ENCODE measurements at regions not wholly inside any gene's neighbourhood (a gene's known extent, or its start where the extent isn't known, plus 50 kb on each side); places are given as distances from the start of the nearest gene placed in this dataset.
"Not testable (repeated sequence)": the region's sequence is repeated elsewhere in the genome, so short reads cannot be mapped to it uniquely, and the experiment has no call there.

DNA sequence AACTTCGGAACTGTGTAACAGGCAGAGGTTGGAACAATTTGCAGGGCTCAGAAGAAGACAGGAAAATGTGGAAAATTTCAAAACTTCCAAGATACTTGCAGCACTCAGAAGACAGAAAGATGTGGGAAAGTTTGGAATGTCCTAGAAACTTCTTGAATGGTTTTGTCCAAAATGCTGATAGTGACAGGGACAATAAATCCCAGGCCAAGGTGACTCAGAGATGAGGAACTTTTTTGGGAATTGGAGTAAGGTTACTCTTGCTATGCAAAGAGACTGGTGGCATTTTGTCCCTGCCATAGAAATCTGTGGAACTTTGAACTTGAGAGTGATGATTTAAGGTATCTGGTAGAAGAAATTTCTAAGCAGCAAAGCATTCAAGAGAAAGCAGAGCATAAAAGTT, 2055.6 kb upstream of the C9orf72 start:
- ATAC-seq; DNase-seq (ENCODE audit: low spot score in 2 of 2); H3K27ac Mint-ChIP-seq; H3K36me3 Mint-ChIP-seq: not testable (repeated sequence)
- H3K9me3 Mint-ChIP-seq, result peaks cover 20 to 23% of the 10 kb centered on the region in 2 donors

DNA sequence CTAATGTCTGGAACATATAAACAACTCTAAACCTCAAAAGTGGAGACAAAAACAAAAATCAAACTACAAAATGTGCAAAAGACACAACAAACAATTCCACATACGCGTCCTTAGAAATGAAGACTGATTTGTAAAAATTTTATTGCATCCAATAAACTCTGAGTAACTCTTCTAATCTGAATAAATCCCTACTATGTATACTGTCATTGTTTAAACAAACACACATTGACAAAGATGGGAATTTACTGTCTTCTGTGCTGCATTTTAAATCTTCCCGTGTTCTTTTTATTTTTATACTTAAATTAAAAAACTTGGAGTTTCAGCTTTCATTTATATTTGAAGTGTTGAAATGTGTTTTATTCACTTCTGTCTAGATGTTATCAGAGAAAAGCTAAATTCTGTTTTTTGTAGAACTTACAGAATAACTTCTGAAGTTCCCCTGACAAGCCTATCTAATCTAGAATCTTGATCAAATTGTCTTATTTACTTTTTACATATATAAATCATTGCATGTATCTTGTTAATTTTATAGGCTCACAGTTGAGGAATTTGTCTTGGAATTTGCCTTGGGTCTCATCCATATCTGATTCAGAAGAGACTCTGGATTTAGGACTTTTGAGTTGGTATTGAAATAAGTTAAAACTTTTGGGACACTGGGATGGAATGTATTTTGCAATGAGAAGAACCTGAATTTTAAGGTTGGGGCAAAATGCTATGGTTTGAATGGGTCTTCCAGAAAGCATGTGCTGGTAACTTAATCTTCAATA, 2064.4 kb upstream of the C9orf72 start:
- DNase-seq (ENCODE audit: low spot score in 2 of 2) (no peak), ATAC-seq (no peak)
- no peak overlapping the region for H3K27ac Mint-ChIP-seq
- no peaks in the 10 kb centered on the region for H3K36me3 Mint-ChIP-seq
- H3K9me3 Mint-ChIP-seq, result peaks cover 2 to 10% of the 10 kb centered on the region in 2 donors

DNA sequence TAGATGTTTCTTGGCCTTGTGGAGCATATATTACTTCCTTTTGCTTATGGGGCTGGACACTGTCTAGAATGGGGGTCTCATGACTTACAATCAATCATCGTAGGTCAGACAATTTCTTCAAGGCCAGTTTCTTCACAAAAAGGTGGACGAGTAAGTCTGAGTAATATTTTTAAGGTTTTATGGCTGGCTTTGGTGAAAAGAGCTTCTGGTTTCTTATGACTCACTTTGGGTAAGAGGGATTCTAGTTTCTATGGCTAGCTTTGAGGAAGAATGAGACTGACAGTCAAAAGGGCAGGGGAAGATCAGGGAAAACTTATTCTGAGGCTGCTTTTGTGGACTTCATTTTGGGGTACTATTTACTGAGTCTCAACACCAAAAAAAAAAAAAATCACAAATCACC, 2067.2 kb upstream of the C9orf72 start:
- no peak overlapping the region for H3K27ac Mint-ChIP-seq
- DNase-seq (ENCODE audit: low spot score in 2 of 2) (no peak), ATAC-seq (no peak)
- peaks cover 3 to 5% of the 10 kb centered on the region in 2 donors for H3K9me3 Mint-ChIP-seq
- H3K36me3 Mint-ChIP-seq, result no peaks in the 10 kb centered on the region

DNA sequence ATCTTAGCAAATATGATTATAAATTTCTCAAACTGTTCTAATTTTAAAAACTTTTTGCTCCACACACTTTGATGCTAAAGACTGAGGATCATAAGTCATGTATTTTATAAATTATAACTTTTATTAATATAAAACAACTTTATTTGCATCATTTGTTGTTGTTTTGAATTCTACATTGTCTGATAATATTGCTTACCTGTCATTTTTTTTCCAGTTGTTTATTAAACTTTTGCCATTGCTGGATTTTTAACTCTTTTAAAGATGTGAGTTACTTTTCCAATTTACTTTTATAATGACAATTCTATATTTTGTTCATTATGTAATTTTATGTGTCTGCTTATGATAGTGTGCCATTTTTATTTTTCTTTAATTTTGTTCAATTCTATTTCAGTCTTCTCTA, 2071.2 kb upstream of the C9orf72 start:
- H3K9me3 Mint-ChIP-seq, result peaks cover 3 to 5% of the 10 kb centered on the region in 2 donors
- no peak for ATAC-seq
- no peak overlapping the region for H3K27ac Mint-ChIP-seq
- DNase-seq (ENCODE audit: low spot score in 2 of 2), result no peak
- no peaks in the 10 kb centered on the region for H3K36me3 Mint-ChIP-seq

DNA sequence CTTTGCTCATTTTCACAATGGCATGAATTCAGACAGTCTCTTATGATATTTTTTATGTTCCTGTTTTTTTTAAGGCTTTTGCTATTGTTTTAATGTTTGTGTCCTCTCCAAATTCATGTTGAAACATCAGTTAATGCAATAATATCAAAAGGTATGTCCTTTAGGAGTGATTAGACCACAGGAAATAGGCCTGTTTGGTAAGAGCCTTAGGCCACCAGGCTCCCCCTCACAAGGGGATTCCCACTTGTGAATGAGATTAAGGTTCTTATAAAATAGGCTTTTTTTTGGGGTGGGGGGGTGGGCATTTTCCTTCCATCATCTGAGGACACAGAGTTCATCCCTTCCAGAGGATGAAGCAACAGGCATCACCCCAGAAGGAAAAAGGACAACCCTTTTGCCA, 2074.2 kb upstream of the C9orf72 start:
- DNase-seq (ENCODE audit: low spot score in 2 of 2) (no peak), ATAC-seq (no peak)
- peaks cover 0 to 3% of the 10 kb centered on the region in 2 donors for H3K9me3 Mint-ChIP-seq
- H3K27ac Mint-ChIP-seq, result no peak overlapping the region
- no peaks in the 10 kb centered on the region for H3K36me3 Mint-ChIP-seq

DNA sequence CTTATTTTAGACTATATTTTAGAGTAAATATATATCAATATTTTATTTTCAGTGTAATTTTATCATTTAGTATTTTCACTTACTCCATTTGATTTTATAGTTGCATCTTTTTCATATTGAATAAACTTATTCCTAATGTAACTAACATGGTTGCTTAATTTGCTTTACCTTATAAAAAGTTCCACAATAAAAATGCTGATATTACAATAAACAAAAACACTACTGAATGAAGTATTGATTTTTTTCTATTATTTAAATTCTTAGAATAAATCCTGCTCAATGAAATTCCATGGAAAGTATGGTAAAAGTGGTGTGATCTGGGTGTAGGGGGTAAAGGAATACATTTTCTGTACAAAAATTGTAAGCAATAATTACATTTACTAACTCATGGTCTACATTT, 2074.9 kb upstream of the C9orf72 start:
- no peak for DNase-seq (ENCODE audit: low spot score in 2 of 2)
- Mint-ChIP-seq H3K27ac (no peak overlapping the region), H3K36me3 (no peaks in the 10 kb centered on the region), H3K9me3 (no peaks in the 10 kb centered on the region)
- no peak for ATAC-seq

DNA sequence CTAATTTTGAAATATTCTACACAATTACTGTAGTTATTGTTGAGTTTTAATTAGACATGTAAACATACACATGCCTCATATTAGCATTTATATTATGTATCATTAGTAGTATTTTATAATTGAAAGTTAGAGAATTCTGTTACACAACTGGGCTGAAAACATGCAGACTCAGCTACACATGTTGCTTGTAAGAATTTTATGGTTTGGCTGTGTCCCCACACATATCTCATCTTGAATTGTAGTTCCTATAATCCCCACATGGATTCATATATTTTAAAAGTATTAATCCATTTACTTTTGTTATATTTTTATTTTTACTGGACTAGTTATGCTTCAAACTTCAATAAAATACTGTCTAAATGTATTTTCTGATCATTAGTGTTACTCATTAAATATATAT, 2075.3 kb upstream of the C9orf72 start:
- DNase-seq (ENCODE audit: low spot score in 2 of 2) (no peak), ATAC-seq (no peak)
- no peaks in the 10 kb centered on the region for H3K36me3 Mint-ChIP-seq
- no peaks in the 10 kb centered on the region for H3K9me3 Mint-ChIP-seq
- no peak overlapping the region for H3K27ac Mint-ChIP-seq

DNA sequence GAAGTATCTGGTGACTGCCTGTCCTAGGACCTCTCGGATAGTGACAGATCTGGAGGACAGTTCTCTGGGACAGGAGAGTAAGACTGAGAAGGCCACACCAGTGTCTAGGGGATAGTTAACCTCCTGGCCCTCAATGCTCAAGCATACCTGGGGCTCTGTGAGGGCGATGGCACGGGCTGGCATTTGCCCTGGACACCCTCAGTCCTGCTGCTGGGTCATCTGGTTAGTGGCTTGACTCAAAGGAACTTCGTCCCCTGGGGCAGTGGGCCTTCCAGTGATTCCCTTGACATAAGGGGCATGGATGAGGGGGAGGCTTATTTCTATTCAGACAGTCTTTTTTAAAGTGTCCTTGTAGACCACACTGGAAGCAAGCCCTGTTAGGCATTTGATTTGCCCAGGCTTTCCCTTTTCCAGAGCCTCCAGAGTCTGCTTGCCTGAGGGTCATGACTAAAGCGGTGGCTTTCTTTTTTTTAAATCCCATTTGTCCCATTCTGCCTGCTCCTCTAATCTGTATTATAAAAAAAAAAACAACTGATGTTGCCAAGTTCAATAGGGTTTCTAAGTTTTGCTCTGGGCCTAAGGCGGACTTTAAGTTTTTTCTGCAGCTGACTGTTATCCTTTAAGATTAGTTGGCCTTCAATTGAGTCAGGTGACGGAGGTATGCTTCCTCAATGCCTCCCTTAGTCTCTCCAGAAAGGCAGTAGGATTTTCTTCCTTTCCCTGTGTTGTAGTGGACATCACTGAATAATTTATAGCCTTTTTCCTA, 2083.5 kb upstream of the C9orf72 start:
- H3K27ac Mint-ChIP-seq, result no peak overlapping the region
- ATAC-seq (no peak), DNase-seq (ENCODE audit: low spot score in 2 of 2) (no peak)
- no peaks in the 10 kb centered on the region for H3K36me3 Mint-ChIP-seq
- H3K9me3 Mint-ChIP-seq, result peaks cover 6 to 15% of the 10 kb centered on the region in 2 donors

DNA sequence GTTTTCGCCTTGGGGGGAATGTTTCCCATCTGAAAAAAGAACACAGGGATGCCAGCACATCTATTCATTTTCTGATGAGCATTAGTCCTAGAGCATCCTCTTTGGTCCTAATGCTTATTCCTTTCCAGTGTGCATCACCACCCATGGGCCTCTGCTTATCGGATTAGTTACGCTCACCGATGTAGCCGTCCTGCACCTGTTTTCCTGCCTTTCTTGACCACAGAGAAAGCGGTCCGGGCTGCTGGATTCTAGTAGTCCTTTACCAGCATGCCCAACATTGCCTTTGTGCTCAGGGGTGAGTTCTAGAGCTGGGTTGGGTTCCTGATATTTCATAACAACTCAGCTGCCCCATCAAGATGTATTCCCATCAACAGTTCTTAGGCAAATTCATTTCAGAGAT, 2084.5 kb upstream of the C9orf72 start:
- H3K36me3 Mint-ChIP-seq, result no peaks in the 10 kb centered on the region
- peaks cover 6 to 15% of the 10 kb centered on the region in 2 donors for H3K9me3 Mint-ChIP-seq
- ATAC-seq, result no peak
- no peak overlapping the region for H3K27ac Mint-ChIP-seq
- no peak for DNase-seq (ENCODE audit: low spot score in 2 of 2)

DNA sequence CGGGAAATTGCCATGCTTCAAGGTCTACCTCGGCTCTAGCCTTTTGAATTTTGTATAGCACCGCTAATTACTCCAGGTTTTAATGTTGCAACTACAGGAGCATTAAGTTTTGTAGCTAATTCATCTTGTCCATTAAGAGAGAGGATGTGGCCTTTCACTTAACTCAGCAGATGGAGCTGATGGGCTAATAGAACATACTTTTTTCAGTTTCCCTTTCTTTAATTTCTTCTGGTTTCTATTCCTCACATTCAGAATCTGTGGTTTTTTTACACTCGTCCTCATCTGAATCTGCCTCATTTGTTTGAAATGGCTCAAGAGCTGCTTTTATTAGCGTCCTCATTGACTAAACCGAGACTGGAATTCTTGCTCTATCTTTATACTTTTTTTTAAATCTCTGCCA, 2085.7 kb upstream of the C9orf72 start:
- DNase-seq (ENCODE audit: low spot score in 2 of 2) (no peak), ATAC-seq (no peak)
- Mint-ChIP-seq H3K36me3 (no peaks in the 10 kb centered on the region), H3K9me3 (peaks cover 10 to 19% of the 10 kb centered on the region in 2 donors), H3K27ac (no peak overlapping the region)

DNA sequence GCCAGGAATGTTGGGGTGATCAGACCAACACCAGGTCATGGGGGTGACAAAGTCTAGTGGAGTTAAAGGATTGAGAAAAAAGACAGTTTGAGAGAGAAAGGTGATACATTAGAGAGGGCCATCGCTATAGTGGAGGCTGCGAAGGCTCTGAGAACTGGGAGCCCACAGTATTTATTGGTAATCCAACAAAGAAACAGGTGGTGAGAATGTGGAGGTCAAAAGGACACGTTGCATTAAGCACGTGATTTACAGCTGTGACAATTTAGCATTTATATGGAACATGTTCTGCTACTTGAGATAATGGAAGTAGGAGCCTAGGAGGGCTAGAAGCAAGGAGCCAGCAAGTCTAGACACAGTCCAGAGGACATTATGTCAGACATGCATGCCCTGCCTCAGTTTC, 2086.5 kb upstream of the C9orf72 start:
- Mint-ChIP-seq H3K9me3 (peaks cover 13 to 23% of the 10 kb centered on the region in 2 donors), H3K36me3 (no peaks in the 10 kb centered on the region), H3K27ac (no peak overlapping the region)
- ATAC-seq, result no peak
- no peak for DNase-seq (ENCODE audit: low spot score in 2 of 2)

DNA sequence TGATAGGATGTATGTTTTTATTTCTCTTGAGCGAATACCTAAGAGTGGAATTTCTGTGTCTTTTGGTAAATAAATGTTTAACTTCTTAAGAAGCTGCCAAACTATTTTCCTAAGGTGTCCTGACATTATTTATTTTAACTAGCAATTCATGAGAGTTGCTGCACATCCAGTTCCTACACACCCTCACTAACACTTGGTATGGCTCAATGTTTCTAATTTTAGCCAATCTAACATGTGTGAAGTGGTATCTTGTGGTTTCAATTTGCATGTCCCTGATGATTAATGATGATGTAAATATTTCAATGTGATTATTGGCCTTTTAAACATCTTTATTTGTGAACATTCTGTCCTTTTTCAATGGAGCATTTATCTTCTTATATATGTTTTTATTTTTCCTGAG, 2095.5 kb upstream of the C9orf72 start:
- no peak for ATAC-seq
- H3K9me3 Mint-ChIP-seq, result peaks cover 6 to 23% of the 10 kb centered on the region in 2 donors
- no peaks in the 10 kb centered on the region for H3K36me3 Mint-ChIP-seq

DNA sequence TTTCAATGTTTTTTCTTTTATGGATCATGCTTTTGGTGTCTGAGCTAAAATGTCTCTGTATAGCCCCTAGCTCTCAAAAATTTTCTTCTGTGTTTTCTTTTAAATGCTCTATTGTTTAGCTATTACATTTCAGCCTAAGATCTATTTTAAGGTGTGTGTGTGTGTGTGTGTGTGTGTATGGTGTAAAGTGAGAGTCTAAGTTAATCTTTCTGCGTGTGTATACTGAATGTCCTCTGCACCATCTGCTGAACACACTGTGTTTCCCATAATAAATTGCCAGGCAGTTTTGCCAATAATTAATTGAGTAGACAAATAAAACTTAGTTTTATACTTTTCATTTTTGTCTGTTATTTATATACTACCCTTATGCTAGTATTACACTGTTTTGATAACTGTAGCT, 2096.3 kb upstream of the C9orf72 start:
- Mint-ChIP-seq H3K36me3 (no peaks in the 10 kb centered on the region), H3K27ac (no peak overlapping the region), H3K9me3 (peaks cover 4 to 17% of the 10 kb centered on the region in 2 donors)
- ATAC-seq (no peak), DNase-seq (ENCODE audit: low spot score in 2 of 2) (no peak)

More for the DNA sequence above, 2095.5 kb upstream of the C9orf72 start:
- no peak overlapping the region for H3K27ac Mint-ChIP-seq
- DNase-seq (ENCODE audit: low spot score in 2 of 2), result no peak

DNA sequence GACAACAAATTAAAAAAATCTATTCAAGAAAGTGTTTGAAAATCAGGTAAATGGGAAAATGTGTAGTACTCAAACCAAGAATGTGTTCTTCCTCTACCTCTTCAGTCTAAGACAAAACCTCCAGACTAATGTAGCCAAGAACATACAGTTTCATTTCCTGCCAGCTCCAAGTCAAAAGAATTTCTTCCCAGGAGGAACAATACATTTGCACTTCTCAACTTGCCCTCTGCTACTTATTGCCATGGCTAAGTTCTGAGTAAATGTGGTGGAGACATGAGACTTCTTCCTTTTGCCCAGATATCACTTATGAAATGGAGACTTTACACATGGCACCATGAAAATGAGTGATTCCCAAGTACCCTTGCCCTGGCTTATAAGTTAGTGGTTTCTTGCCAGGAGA, 2112.2 kb upstream of the C9orf72 start:
- no peak for ATAC-seq
- Mint-ChIP-seq H3K27ac (no peak overlapping the region), H3K9me3 (peaks cover 9 to 11% of the 10 kb centered on the region in 2 donors), H3K36me3 (no peaks in the 10 kb centered on the region)
- DNase-seq (ENCODE audit: low spot score in 2 of 2), result no peak

DNA sequence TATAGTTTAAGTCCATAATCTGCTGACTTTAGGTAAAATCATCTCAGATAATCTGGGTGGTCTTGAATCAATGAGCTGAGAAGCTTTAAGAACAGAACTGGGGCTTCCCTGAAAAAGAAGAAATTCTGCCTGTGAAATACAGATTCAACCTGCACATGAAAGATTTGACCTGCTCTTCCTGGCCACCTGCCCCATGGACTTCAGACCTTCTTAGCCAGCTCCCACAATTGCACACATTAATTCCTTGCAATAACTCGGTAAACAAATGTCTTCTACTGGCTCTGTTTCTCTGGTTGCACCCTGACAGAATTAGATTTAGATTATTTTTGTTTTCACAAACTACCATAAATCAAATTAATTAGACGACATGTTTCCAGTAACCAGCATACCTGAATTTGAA, 2117.9 kb upstream of the C9orf72 start:
- H3K9me3 Mint-ChIP-seq, result peaks cover 8 to 12% of the 10 kb centered on the region in 2 donors
- H3K36me3 Mint-ChIP-seq, result no peaks in the 10 kb centered on the region
- ATAC-seq (no peak), DNase-seq (ENCODE audit: low spot score in 2 of 2) (no peak)
- H3K27ac Mint-ChIP-seq, result no peak overlapping the region

DNA sequence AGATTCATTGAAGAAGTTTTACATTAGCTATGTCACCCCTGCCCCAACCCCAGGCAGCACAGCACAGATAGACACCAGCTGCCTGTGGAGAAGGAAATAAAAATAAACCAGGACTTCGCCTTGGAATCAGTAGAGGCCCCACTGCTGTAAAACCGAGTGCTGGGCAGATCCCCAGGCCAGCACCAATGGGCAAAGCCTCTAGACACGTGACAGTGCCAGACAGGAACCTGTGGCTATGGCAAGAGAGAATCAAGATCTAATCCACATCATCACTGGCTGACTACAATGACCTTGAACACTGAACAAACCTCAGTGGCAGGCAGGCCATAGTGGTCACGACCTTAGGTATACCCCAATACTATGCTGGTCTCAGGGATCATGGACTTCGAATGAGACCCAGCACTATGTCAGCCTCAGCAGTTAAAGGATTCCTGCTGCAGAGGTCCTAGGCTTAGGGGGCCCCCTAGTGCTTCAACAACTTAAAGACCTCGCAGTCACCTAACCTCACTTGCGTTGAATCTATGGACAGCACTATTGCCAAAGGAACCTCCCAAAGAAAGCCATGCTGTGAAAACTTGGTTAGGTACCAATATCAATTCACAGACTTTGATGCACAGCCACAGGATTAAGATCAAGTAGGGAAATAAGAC, 2118.6 kb upstream of the C9orf72 start:
- Mint-ChIP-seq H3K9me3 (peaks cover 8 to 12% of the 10 kb centered on the region in 2 donors), H3K27ac (no peak overlapping the region), H3K36me3 (no peaks in the 10 kb centered on the region)
- DNase-seq (ENCODE audit: low spot score in 2 of 2), result no peak
- no peak for ATAC-seq

DNA sequence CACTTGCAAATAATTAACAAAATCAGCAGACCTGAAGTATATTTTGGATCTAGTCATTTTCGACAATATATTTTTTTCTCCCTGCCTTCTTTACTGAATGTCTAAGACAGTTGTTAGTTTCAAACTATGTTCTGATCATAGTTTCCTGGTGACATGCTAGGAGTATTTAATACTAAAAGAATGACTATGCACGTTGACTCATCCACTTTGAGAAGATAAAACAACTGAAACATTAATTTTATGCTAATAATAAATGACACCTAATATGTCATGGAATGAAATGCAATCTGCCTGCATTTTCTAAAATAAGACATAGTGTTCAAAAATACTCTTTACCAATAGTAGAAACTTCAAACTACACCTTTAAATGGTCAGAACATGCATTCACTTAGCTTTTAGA, 2123.7 kb upstream of the C9orf72 start:
- H3K9me3 Mint-ChIP-seq, result peaks cover 8 to 9% of the 10 kb centered on the region in 2 donors
- no peak overlapping the region for H3K27ac Mint-ChIP-seq
- no peaks in the 10 kb centered on the region for H3K36me3 Mint-ChIP-seq
- ATAC-seq (no peak), DNase-seq (ENCODE audit: low spot score in 2 of 2) (no peak)
